ENCODE measurements at regions not wholly inside any gene's neighbourhood (a gene's known extent, or its start where the extent isn't known, plus 50 kb on each side); places are given as distances from the start of the nearest gene placed in this dataset.

- TF ChIP-seq CTCF (IDR thresholded peaks at IDR 0.05): no peak
- no peak for TF ChIP-seq POLR2A (IDR thresholded peaks at IDR 0.05)
- no peak for TF ChIP-seq POLR2AphosphoS5 (IDR thresholded peaks at IDR 0.05)
Observed at GRCh38 chr3:41007399-41007798, 191.9 kb upstream of the CTNNB1 start.
